ENCODE measurements at regions not wholly inside any gene's neighbourhood (a gene's known extent, or its start where the extent isn't known, plus 50 kb on each side); places are given as distances from the start of the nearest gene placed in this dataset.

DNA sequence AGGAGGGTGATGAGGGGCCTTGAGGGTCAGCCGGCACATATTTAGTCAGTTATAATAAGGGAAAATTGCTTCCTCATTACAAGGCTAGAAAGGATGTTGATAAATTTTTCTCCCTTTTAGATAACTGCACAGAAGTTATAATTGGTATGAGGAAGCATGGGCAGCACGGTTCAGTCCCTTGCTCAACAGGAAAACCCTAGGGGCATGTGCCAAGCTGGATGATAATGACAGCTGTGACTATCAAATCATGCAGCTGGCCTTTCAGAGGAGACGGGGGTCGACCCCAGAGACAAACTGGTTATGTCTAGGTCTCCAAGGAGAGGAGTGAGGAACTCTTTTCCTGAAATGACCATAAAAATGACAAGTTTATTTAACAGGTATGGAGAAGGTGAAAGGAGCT is 448.1 kb upstream of the VRK2 start:
- TF ChIP-seq, protein P1, sequence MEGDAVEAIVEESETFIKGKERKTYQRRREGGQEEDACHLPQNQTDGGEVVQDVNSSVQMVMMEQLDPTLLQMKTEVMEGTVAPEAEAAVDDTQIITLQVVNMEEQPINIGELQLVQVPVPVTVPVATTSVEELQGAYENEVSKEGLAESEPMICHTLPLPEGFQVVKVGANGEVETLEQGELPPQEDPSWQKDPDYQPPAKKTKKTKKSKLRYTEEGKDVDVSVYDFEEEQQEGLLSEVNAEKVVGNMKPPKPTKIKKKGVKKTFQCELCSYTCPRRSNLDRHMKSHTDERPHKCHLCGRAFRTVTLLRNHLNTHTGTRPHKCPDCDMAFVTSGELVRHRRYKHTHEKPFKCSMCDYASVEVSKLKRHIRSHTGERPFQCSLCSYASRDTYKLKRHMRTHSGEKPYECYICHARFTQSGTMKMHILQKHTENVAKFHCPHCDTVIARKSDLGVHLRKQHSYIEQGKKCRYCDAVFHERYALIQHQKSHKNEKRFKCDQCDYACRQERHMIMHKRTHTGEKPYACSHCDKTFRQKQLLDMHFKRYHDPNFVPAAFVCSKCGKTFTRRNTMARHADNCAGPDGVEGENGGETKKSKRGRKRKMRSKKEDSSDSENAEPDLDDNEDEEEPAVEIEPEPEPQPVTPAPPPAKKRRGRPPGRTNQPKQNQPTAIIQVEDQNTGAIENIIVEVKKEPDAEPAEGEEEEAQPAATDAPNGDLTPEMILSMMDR (IDR thresholded peaks at IDR 0.05) = no peak
- TF ChIP-seq SIN3A (IDR thresholded peaks at IDR 0.05; ENCODE audit: borderline replicate concordance, insufficient read depth, low read depth, low read length) = no peak
- TF ChIP-seq, protein P2, sequence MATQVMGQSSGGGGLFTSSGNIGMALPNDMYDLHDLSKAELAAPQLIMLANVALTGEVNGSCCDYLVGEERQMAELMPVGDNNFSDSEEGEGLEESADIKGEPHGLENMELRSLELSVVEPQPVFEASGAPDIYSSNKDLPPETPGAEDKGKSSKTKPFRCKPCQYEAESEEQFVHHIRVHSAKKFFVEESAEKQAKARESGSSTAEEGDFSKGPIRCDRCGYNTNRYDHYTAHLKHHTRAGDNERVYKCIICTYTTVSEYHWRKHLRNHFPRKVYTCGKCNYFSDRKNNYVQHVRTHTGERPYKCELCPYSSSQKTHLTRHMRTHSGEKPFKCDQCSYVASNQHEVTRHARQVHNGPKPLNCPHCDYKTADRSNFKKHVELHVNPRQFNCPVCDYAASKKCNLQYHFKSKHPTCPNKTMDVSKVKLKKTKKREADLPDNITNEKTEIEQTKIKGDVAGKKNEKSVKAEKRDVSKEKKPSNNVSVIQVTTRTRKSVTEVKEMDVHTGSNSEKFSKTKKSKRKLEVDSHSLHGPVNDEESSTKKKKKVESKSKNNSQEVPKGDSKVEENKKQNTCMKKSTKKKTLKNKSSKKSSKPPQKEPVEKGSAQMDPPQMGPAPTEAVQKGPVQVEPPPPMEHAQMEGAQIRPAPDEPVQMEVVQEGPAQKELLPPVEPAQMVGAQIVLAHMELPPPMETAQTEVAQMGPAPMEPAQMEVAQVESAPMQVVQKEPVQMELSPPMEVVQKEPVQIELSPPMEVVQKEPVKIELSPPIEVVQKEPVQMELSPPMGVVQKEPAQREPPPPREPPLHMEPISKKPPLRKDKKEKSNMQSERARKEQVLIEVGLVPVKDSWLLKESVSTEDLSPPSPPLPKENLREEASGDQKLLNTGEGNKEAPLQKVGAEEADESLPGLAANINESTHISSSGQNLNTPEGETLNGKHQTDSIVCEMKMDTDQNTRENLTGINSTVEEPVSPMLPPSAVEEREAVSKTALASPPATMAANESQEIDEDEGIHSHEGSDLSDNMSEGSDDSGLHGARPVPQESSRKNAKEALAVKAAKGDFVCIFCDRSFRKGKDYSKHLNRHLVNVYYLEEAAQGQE (IDR thresholded peaks at IDR 0.05; ENCODE audit: insufficient read depth in 1 of 2, low read depth in 2 of 2, low read length in 1 of 2) = no peak
- TF ChIP-seq TCF7L2 (IDR thresholded peaks at IDR 0.05; ENCODE audit: low read depth, low read length) = no peak
- no peak for TF ChIP-seq POLR2AphosphoS5 (IDR thresholded peaks at IDR 0.05; ENCODE audit: low read depth, low read length)

All from Panc1 (cell line).